ENCODE measurements at regions not wholly inside any gene's neighbourhood (a gene's known extent, or its start where the extent isn't known, plus 50 kb on each side); places are given as distances from the start of the nearest gene placed in this dataset.

GRCh38 chr11:70498976-70499801 lies 100.9 kb downstream of the CTTN start:
- Histone ChIP-seq H3K4me2 (ENCODE audit: low read length) (no peak overlapping the region), H3K27ac (ENCODE audit: low read depth, low read length) (no peak overlapping the region), H3K79me2 (ENCODE audit: insufficient read depth, low read length) (no peaks in the 10 kb centered on the region), H3K9ac (ENCODE audit: low read length) (no peak overlapping the region), H3K4me1 (ENCODE audit: insufficient read depth, low read length) (no peaks in the 10 kb centered on the region), H3K4me3 (ENCODE audit: insufficient read depth, low read depth, low read length) (no peak overlapping the region), H2AFZ (ENCODE audit: low read depth, low read length) (no peak overlapping the region), H4K20me1 (ENCODE audit: insufficient read depth, low read length) (no peaks in the 10 kb centered on the region), H3K27me3 (ENCODE audit: insufficient read depth, low read length) (no peaks in the 10 kb centered on the region), H3K9me3 (ENCODE audit: insufficient read depth, low read depth, low read length) (no peaks in the 10 kb centered on the region), H3K36me3 (ENCODE audit: insufficient read depth, low read length) (no peaks in the 10 kb centered on the region)
- no peaks in the 10 kb centered on the region for H3K9me3 Mint-ChIP-seq (ENCODE audit: unreplicated experiment)
- peaks cover 34% of the 10 kb centered on the region for H3K27me3 Mint-ChIP-seq (ENCODE audit: low read depth, unreplicated experiment)
- no peak overlapping the region for H3K4me3 Mint-ChIP-seq (ENCODE audit: unreplicated experiment)
- H3K36me3 Mint-ChIP-seq (ENCODE audit: low read depth, unreplicated experiment): peaks cover 2% of the 10 kb centered on the region
- H3K27ac Mint-ChIP-seq (ENCODE audit: unreplicated experiment): no peak overlapping the region
- DNase-seq (ENCODE audit: low read depth) (no peak), FAIRE-seq (no peak)
- TF ChIP-seq CTCF (IDR thresholded peaks at IDR 0.05; ENCODE audit: insufficient read depth, low read depth, low read length): no peak
- no peak for TF ChIP-seq EZH2 (IDR thresholded peaks at IDR 0.05; ENCODE audit: insufficient read depth, low read length)
- H3K4me1 Mint-ChIP-seq (ENCODE audit: low read depth, unreplicated experiment): no peaks in the 10 kb centered on the region

GRCh38 chr11:70500076-70500847 lies 101.9 kb downstream of the CTTN start:
- H3K36me3 ChIP-seq (ENCODE audit: insufficient read depth, low read length): no peaks in the 10 kb centered on the region
- no peak for DNase-seq (ENCODE audit: low read depth)
- H3K27me3 Mint-ChIP-seq (ENCODE audit: low read depth, unreplicated experiment): peaks cover 37% of the 10 kb centered on the region
- no peak for FAIRE-seq
- no peak overlapping the region for H3K4me3 Mint-ChIP-seq (ENCODE audit: unreplicated experiment)
- no peak overlapping the region for H3K27ac Mint-ChIP-seq (ENCODE audit: unreplicated experiment)
- H2AFZ ChIP-seq (ENCODE audit: low read depth, low read length): no peak overlapping the region
- H3K79me2 ChIP-seq (ENCODE audit: insufficient read depth, low read length): no peaks in the 10 kb centered on the region
- TF ChIP-seq CTCF (IDR thresholded peaks at IDR 0.05; ENCODE audit: insufficient read depth, low read depth, low read length): no peak
- no peak overlapping the region for H3K4me3 ChIP-seq (ENCODE audit: insufficient read depth, low read depth, low read length)
- no peaks in the 10 kb centered on the region for H3K4me1 Mint-ChIP-seq (ENCODE audit: low read depth, unreplicated experiment)
- H3K9me3 ChIP-seq (ENCODE audit: insufficient read depth, low read depth, low read length): no peaks in the 10 kb centered on the region
- no peaks in the 10 kb centered on the region for H4K20me1 ChIP-seq (ENCODE audit: insufficient read depth, low read length)
- no peaks in the 10 kb centered on the region for H3K9me3 Mint-ChIP-seq (ENCODE audit: unreplicated experiment)
- peaks cover 2% of the 10 kb centered on the region for H3K36me3 Mint-ChIP-seq (ENCODE audit: low read depth, unreplicated experiment)
- H3K27ac ChIP-seq (ENCODE audit: low read depth, low read length): no peak overlapping the region
- H3K4me1 ChIP-seq (ENCODE audit: insufficient read depth, low read length): no peaks in the 10 kb centered on the region
- no peaks in the 10 kb centered on the region for H3K27me3 ChIP-seq (ENCODE audit: insufficient read depth, low read length)
- no peak overlapping the region for H3K9ac ChIP-seq (ENCODE audit: low read length)
- no peak overlapping the region for H3K4me2 ChIP-seq (ENCODE audit: low read length)
